GM21529 (cell line): ENCODE measurements at regions not wholly inside any gene's neighbourhood (a gene's known extent, or its start where the extent isn't known, plus 50 kb on each side); places are given as distances from the start of the nearest gene placed in this dataset.

ENCODE experiments used
- ATAC-seq: cut with Tn5 transposase; IDR thresholded peaks from one replicate; pipeline ENCODE4 v1.9.1; 2021; ENCODE audit not compliant: unreplicated experiment

DNA sequence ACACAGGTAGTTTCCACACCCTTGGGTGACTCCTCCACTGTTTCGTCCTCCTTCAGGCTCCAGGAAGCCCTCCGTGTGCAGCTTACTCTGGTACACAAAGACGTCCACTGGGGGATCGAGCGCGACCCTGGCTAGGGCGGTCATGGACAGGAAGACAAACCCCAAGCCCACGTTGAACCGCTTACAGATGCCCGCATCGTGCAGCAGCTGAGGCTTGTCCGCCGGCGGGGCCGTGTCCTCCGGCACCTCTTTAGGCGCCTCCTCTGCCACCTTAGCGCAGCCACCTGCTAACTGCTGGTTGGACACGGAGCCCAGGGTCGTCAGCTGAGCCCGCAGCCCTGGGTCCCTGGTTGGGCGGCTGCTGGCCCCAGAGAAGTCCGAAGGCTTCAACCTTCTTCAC lies 309.0 kb upstream of the BTBD3 start:
- no peak for ATAC-seq

DNA sequence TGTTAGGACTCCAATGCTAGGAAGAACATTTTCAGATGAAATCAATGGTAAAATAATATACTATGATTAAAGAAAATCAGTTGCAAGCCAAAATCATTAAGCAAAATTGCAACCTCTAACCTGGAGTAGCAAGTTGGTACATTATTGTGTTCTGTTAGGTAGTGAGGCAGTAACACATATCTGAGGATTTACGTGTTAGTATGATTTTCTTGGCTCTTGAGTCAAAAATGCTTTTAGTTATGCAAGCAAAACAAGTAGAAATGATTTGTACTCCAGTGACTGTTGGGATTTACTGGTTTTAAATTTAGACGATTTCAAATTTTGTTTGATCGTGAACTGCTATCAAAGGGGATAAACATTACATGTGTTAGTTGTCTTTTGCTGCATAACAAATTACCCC lies 293.0 kb upstream of the BTBD3 start:
- ATAC-seq, result no peak

DNA sequence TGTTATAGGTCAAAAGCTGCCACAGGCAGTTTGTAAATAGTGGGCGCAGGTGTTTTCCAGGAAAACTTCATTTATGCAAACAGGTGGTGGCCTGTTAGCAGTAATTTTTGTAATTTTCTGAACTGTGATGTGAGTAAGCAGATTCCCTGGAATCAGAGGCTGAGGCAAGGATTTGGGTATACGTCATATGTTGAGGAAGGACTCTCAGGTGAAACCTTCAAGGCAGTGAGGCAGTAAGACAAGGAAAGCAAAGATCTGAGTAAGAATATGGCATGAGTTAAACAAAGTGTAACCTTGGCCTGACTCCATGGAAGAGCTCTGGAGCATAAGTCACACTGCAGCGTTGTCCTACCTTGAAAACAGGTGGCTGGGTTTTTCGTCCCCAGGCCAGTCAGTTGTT lies 291.1 kb upstream of the BTBD3 start:
- no peak for ATAC-seq

DNA sequence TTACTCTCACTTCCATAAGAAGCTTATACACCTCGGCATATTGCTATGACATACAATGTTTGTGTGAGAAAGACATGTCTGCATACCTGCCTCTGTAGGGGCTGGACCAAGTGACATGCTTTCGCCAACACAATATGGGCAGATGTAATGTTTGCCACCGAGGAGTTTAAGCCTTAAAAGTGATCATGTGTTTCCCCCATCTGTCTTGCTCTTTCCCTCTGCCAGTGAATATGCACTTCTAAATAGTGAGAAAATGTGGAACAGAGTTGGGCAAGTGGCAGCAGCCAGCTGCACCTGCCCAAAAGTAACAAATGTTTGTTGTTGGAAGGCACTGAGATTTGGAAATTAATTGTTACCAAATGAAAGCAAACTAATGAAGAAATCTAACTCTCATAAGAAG lies 274.8 kb upstream of the BTBD3 start:
- no peak for ATAC-seq

DNA sequence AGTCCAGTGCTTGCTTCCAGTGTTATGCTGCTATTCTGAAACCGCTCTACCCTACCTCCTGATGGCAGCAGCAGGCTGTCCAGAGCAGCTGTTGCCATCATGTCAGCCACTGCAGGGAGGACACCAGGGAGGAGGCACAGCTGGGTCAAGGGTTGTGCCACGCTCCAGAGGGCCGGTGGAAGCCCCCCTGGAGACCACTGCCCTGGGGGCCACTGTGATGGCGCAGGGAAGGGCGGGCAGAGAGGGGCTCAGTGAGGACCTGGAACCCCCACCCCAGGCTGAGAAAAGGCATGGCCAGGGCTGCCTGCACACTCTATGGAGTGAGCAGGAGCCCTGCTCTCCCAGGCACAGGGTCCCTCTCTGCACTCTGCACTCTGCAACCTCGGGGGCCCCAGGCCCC lies 271.3 kb upstream of the BTBD3 start:
- no peak for ATAC-seq

DNA sequence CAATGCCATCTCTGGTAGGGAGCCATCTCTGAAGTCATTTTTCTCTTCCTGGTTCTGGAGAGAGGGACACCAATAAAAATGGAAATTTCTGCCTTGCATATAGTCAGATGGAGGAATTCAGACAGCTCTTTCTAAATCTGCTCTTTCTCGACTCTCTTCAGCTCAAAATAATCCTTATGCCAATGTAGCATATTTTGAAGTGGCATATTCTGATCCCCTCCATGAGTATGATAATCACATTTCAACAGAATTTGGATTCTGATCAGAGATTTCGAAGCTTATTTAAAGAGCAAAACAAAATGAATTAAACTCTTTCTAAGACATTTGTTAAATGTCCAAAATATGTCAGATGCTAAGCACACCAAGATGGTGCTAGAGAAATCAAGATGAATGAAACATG lies 267.1 kb upstream of the BTBD3 start:
- no peak for ATAC-seq

DNA sequence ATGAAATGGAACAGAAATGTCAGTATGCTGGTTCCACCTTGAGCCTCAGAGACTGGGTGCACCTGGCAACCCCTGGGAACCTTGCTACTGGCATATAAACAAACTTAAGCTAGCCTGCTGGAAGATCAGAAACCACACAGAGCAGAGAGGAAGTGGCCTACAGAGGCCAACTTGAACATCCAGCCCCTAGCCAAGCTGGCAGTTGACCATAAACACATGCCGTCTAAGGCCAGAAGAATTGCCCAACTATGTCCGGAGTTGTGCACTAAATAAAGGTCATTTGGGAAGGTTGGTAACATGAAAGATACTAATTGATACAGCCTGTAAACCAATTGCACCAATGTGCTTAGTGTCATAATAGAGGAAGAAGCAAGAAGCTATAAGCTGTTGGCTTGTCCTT lies 266.6 kb upstream of the BTBD3 start:
- no peak for ATAC-seq

DNA sequence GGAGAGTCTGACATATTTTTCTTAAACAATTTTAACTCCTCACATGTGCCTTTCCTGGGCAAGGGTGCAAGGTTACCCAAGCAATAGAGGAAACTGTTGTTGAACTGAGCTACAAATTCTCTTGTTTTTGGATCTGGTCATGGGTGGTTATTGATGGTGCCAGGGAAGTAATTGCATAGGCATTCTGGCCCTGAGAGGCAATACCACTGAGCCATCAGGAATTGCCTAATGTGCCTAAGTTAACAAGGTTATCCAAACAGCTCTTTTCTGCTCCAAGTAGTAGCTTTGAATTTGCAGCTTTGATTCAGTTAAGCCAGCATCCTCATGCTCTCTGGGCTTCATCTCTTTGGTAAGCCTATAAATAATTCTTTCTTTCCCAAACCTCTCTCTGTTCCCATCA lies 266.0 kb upstream of the BTBD3 start:
- no peak for ATAC-seq

DNA sequence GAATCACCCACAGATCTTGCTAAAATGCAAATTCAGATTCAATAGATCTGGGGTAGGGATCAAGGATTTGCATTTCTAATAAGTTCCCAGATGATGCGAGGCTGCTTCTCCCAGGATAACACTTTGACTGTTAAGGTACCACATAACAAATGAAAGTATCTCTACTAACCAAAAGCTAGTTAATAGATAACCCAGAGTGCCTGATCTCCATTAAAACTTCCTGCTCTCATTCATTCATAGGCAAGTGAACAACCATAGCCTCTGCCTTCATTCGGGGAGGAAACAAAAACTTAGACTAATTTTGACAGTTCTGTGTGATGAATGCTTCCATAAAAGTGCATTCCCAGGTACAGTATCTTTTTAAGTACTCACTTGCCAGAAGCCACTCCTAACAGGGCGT lies 265.6 kb upstream of the BTBD3 start:
- no peak for ATAC-seq

DNA sequence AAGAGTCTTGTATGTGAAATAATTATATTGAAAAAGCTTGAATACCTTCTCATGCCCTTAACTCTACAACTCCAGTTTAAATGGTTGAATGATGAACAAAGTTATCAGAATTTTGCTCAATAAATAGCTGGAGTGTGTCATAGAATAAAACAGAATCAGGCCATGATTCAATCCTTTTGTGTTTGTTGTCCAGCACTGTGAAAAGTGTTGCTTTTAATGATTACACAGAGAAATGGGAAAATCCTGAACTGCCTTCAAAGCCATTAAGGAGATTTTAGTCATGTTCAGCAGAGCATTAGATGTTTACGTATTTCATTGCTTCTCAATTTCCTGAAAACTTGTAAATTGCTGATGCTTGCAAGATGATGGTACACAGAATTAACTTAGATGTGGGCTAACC lies 262.9 kb upstream of the BTBD3 start:
- ATAC-seq, result no peak

DNA sequence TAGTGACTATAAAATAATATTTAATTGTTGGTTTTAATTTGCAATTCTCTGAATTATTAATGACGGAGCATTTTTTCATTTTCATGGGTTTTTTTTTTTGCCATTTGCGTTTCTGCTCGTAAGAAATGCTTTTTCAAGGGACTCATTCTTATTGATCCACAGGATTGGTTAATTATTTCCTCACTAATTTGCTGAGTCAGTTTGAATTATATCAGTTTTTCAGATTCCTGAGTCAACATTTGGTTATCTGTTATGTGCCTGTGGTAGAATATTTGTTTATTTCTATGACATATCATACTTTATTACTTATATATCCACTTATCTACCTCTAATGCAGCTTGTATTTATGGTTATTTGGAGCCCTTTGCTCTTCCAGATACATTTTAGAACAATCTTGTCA lies 257.0 kb upstream of the BTBD3 start:
- no peak for ATAC-seq

DNA sequence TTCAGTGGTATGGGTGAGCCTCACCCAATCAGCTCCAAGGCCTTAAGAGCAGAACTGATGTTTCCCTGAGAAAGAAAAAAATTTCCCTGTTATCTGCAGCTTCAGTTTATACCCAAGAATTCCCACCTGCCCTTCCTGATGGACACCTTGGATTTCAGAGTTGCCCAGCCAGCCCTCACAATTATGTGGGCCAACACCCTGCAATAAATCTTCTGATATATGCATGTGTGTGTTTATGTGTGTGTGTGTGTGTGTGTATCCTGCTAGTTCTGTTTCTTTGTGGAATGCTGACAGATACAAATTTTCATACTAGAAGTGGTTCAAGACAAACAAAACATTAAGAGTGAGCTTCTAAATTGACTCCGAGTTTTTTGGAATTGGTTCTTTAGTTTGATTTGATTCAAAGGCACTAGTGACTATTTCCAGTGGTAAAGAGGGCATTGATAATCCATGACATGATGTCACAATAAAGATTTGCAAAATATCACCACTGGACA lies 246.6 kb upstream of the BTBD3 start:
- ATAC-seq, result no peak

DNA sequence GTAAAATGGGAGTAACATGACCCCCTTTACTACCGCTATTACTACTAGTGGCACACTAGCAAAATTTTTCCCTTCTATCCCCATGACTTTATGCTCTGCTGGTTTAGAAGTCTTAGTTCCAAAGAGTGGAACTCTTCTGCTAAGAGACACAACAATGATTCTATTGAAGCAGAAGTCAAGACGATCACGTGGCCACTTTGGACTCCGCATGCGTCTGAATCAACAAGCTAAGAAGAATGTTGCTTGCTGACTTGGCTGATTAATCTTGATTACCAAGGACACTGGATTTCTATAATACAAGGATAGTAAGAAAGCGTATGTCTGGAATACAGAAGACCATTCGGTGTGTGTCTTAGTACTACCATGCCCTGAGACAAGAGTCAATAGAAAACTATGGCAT lies 244.7 kb upstream of the BTBD3 start:
- no peak for ATAC-seq

DNA sequence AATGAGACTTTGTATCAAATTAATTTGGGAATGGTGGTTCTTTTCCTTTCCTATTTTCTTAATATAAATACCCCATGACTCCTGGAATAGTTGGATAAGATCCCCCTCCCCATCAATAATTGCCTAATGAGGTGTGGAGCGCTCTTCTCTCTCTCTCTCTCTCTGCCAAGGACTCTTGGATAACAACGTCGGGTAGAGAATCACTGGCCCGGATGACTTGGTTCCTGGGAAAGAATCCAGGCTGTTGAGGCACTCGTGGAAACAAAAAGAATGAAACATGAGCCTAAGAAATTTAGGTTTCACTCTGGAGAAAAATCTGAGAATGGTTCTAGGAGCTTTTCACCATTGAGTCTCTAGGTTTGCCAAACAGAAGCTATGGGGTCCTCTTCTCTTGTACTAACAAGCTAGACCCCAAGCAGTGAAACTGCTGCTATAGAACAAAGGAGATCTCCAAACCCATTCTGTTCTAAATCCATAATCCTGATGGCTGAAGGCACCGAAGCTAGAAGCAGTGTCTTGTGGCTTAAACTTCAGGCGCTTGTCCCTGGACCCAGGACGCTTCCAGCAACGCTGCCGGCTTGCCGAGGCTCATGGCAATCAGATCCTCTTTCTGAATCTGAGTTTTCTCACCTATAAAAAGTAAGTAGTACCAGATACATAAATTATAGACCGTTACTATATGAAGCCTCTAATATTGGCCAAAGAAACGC lies 241.6 kb upstream of the BTBD3 start:
- no peak for ATAC-seq

DNA sequence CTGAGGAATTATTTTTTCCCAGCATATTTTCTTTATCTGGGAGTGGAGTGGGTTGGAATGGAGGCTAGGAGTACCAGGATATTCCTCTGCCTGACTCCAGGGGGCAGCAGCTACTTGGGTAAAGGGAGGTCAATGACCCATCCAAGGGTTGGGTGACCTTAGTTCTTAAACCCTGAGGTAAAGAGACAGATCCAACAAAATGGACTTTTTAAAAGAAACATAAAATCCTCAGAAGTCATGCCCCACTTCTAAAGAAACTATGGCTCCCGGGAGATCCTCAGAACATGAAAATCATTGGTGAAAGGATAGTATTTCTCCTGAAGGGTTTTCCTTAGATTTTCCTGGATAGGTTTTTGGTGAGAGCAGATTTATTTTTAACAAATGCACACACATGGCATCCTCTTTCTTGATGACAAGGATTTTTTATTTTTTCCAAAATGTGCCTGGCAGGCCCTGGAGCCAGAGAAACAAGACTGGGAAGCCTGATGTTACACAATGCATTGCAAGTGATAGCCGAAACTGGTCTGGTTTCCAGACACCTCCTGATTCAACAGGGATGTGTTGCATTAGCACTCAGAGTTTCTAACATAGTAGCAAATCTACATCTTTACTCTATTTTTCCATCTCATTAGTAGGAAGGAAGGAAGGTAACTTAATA lies 240.9 kb upstream of the BTBD3 start:
- ATAC-seq, result no peak

DNA sequence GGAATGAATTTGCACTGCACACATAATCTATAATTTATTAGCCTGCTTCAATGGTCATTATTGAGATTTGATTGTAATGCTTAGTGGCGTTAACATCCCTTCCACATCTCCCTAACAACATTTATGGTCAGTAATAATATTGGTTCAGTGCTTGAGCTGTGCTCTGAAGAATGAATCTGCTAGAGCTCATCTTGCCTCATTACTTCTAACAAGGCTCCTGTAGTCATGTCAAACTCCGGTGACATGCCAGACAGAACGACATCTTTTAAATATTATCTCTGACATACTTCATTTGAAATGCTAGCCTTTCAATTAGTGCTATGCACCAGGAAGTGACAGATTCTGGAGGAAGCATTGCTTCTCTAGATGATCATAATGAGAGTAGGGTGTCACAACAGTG lies 240.3 kb upstream of the BTBD3 start:
- no peak for ATAC-seq

DNA sequence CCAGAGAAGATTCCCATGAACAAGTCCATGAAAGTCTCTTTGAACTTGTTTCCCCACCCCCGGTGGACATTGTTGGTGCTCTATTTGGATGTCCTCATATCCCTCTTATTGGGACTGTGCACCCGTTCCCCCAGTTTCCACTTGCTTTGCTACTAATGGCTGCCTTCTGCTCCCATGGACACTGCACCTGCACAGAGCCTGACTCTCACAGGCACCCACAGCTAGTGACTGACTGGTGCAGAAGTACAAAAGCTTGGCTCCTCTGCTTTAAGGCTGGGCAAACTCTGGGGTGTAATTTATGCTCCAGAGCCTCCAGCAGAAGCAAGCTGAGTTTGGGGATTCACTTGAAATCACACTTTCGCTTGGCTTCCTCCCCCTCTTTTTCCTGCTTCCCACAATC lies 239.9 kb upstream of the BTBD3 start:
- ATAC-seq, result no peak

DNA sequence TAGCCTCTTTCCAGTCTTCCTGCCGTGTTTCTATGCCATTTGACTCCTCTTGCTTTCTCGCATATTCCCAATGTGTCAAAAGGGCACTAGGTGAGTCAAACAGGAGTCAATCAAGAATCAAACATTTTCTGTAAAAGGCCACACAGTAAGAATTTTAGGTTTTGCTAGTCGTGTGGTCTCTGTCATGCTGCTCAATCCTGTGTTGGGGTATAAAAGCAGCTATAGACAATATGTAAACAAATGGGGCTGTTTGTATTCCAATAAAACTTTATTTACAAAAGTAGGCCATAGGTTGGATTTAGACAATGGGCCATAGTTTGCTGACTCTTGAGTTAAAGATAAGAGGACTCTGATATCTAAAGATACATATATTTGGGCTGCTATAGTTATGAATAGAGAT lies 235.4 kb upstream of the BTBD3 start:
- ATAC-seq, result no peak

DNA sequence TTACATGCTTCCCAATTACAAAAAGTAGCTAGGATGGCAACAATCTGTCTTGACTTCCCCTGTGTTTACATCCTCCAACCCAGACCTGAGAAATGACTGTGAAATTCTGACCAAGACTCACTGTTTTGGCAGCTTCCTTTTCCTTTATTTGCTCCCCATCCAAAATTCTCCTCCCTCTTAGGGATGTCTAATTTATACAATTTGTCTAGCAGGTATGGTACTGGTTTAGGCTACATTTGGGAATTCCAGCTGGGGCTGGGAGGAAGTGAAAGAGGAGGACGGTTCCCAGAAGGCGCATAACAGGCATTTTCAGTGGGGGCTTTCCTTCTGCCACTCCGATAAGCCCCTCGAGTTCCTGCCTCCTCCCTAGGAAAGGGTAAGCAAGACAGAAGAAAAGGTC lies 231.5 kb upstream of the BTBD3 start:
- ATAC-seq, result no peak

DNA sequence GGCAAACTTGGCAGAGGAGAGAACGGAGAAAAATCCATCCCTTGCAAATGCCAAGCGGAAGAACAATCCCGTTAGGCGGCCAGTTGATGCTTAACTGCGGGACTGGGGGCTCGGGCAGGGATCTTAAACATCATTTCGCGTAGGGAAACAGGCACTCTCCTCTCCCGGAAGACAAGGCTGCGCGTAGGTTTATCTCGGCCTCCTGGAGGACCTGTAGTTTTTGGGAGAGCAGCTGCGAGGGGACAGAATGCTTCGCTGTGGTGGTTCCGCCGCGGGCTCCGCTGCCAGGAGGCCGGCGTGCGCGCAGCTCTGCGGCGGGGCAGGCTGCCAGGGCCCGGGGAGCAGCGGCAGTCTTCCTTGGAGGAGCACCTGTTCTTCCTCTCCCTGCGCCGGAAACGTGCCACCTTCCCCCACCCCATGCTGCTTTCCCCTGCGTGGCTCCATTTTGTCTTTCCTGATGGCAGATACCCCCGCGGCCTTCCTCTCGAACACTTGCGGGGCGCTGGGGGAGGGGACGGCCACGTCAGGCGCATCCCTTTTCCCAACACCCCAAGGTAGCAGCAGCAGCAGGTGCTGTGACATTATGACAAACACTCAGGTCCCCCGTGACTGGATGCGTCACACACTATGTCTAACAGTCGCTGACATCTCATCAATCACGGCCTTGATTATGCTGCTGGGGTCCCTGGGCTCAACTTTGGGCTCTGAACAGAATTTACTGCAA lies 230.7 kb upstream of the BTBD3 start:
- ATAC-seq, result no peak

DNA sequence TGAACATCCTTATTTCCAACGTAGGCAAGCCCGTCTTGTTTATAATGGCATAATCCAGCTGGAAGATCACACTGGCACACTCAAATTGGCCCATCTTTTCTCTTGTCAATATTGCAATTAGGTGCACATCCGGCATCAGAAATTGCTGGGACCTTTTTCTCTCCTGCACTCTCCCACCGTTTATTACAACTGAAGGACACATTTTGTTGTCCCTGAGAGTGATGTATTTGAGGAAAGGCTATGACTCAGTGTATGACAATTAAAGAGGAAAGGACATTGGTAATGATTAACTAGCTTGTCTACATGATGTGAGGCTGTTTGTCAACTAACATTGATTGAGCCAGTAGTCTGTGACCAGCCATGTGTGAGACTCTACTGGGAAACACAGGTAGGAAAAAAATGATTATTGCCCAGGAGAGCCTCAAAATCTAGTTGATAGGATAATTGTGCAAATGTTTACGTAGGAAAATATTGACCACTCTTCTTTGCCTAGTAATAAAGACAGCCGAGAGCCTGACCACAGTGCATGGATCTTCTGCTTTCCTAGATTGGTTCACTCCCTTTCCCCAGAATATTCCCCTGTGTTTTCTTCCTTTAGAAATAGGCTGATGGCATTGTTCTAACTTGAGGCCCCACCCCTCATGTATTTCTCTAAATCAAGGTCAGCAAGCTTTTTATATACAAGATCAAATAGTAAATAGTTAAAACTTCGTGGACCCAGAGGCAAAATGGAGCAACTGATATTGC lies 230.0 kb upstream of the BTBD3 start:
- ATAC-seq, result no peak

DNA sequence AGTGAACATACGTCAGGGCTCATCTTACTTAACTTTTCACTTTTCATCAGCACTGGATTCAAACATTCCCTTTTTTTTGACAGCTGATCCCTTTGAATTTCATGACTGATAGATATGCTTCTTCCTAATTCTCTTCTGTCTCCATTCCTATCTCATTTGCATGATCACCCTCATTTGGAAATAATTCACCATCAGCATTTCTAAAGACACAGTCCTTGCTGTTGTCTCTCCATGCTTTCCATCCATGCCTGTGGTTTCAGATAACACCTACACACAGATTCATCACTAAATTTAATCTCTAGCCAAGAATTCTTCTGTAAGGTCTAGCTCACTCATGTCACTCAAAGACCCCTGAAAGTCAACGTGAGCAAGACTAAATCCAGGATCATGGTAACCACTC lies 228.4 kb upstream of the BTBD3 start:
- no peak for ATAC-seq
